PC-3 (cell line): ENCODE measurements at regions not wholly inside any gene's neighbourhood (a gene's known extent, or its start where the extent isn't known, plus 50 kb on each side); places are given as distances from the start of the nearest gene placed in this dataset.

Source experiments
- ATAC-seq: fragments of 200-7000 bp; cut with Tn5 transposase; 2 replicates; pipeline ENCODE4 v1.9.1; 2020; ENCODE audit warnings: mild to moderate bottlenecking, moderate library complexity
- BruUV-seq: library from RNA; stranded (reverse); fragments of 400-500 nt; replicated peaks from 2 replicates; lab custom pipeline; 2021; lab: Mats Ljungman, UMichigan
- CTCF ChIA-PET: fragments of 300-600 bp; sonication (Branson Sonifier 250); formaldehyde crosslinking; loops from one replicate; lab custom pipeline; 2022; ENCODE audit warnings: antibody characterized with exemption; lab: Charles Lee
- POLR2A ChIA-PET: fragments of 300-600 bp; sonication (Branson Sonifier 250); formaldehyde crosslinking; loops from one replicate; lab custom pipeline; 2022; ENCODE audit warnings: antibody characterized with exemption; ENCODE audit not compliant: unreplicated experiment; lab: Charles Lee
- DNase-seq: peaks from one replicate; pipeline ENCODE4 v3.0.0-alpha.2; 2015
- H2AFZ ChIP-seq: fragments of 300-600 bp; sonication (generic); 2 replicates; pipeline ENCODE4 v1.6.0; 2016; ENCODE audit warnings: antibody characterized with exemption, low read length
- H3F3A ChIP-seq: fragments of 300-600 bp; sonication (generic); one replicate; pipeline ENCODE4 v1.6.0; 2017; ENCODE audit warnings: antibody characterized with exemption, low read length, control low read depth, mild to moderate bottlenecking; ENCODE audit not compliant: unreplicated experiment
- H3K27ac ChIP-seq: fragments of 300-600 bp; sonication (generic); 2 replicates; pipeline ENCODE4 v1.5.1; 2016; ENCODE audit warnings: mild to moderate bottlenecking, low read length
- H3K27me3 ChIP-seq: fragments of 300-600 bp; sonication (generic); 2 replicates; pipeline ENCODE4 v1.6.1; 2016; ENCODE audit warnings: low read length, mixed read lengths
- H3K36me3 ChIP-seq: fragments of 300-600 bp; sonication (generic); 2 replicates; pipeline ENCODE4 v1.6.1; 2016; ENCODE audit warnings: low read depth, mixed run types, low read length, mixed read lengths
- H3K4me1 ChIP-seq: fragments of 300-600 bp; sonication (generic); 2 replicates; pipeline ENCODE4 v1.5.1; 2016; ENCODE audit warnings: low read length; ENCODE audit not compliant: insufficient read depth
- H3K4me2 ChIP-seq: fragments of 300-600 bp; sonication (generic); 2 replicates; pipeline ENCODE4 v1.6.0; 2016; ENCODE audit warnings: low read length
- H3K4me3 ChIP-seq: fragments of 300-600 bp; sonication (generic); 2 replicates; pipeline ENCODE4 v1.5.1; 2016; ENCODE audit warnings: mild to moderate bottlenecking, low read length, mixed read lengths
- H3K79me2 ChIP-seq: fragments of 300-600 bp; sonication (generic); 2 replicates; pipeline ENCODE4 v1.6.1; 2017; ENCODE audit warnings: low read length, mixed read lengths
- H3K9ac ChIP-seq: fragments of 300-600 bp; sonication (generic); 2 replicates; pipeline ENCODE4 v1.6.0; 2016; ENCODE audit warnings: mild to moderate bottlenecking, low read length
- H3K9me2 ChIP-seq: fragments of 300-600 bp; sonication (generic); replicated peaks from 2 replicates; pipeline ENCODE4 v1.6.1; 2016; ENCODE audit warnings: mixed run types, low read length, mixed read lengths
- H3K9me3 ChIP-seq: fragments of 300-600 bp; sonication (generic); 2 replicates; pipeline ENCODE4 v1.6.1; 2016; ENCODE audit warnings: low read length, mixed read lengths
- H4K20me1 ChIP-seq: fragments of 300-600 bp; sonication (generic); 2 replicates; pipeline ENCODE4 v1.6.1; 2016; ENCODE audit warnings: low read length, mixed read lengths
- EZH2 ChIP-seq: fragments of 300-600 bp; sonication (generic); IDR thresholded peaks from one replicate; pipeline ENCODE4 v1.6.1; 2017; ENCODE audit warnings: antibody characterized with exemption, mild to moderate bottlenecking, low read length; ENCODE audit not compliant: unreplicated experiment
- EZH2phosphoT487 ChIP-seq: fragments of 300-600 bp; sonication (generic); IDR thresholded peaks from 2 replicates; pipeline ENCODE4 v1.6.1; 2018; ENCODE audit warnings: mild to moderate bottlenecking, antibody characterized with exemption, low read length, borderline replicate concordance
- intact Hi-C: fragments of 100-400 bp; cut with micrococcal nuclease; formaldehyde crosslinking; loops from 2 replicates; pipeline ENCODE4 v1.9.0; 2023
- TF ChIP-seq, protein P1 (sequence below): fragments of 300-600 bp; sonication (generic); conservative IDR thresholded peaks from 2 replicates; pipeline ENCODE4 v1.5.1; 2017; ENCODE audit warnings: antibody characterized with exemption, low read depth, mild to moderate bottlenecking, low read length

DNA sequence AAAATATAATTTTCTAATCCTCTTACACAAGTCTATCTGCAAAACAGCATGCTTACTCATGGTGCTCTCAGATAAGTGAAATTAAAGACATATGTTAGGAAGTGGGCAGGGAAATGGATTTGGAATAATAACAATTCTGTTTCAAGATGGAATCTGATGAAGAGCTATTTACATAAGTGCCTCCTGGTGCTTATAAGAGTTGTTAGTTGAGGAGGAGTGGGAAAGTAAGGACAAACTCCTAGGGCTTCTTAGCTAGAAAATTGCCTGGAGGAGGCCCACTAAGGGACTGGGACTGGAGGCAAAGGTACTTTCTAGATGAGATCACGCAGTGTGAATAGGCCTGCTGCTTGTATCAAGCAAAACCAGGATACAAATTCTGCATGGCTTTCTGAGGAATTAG is 939.8 kb downstream of the GLUD2 start:
- TF ChIP-seq EZH2 (no peak), EZH2phosphoT487 (no peak)
- TF ChIP-seq, protein P1, sequence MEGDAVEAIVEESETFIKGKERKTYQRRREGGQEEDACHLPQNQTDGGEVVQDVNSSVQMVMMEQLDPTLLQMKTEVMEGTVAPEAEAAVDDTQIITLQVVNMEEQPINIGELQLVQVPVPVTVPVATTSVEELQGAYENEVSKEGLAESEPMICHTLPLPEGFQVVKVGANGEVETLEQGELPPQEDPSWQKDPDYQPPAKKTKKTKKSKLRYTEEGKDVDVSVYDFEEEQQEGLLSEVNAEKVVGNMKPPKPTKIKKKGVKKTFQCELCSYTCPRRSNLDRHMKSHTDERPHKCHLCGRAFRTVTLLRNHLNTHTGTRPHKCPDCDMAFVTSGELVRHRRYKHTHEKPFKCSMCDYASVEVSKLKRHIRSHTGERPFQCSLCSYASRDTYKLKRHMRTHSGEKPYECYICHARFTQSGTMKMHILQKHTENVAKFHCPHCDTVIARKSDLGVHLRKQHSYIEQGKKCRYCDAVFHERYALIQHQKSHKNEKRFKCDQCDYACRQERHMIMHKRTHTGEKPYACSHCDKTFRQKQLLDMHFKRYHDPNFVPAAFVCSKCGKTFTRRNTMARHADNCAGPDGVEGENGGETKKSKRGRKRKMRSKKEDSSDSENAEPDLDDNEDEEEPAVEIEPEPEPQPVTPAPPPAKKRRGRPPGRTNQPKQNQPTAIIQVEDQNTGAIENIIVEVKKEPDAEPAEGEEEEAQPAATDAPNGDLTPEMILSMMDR, result no peak
- CTCF ChIA-PET, result no interaction called here
- BruUV-seq, result no TSS peak
- intact Hi-C loops, result no loop called here
- Histone ChIP-seq H3K36me3 (no peaks in the 10 kb centered on the region), H3F3A (no peaks in the 10 kb centered on the region), H3K4me2 (no peak overlapping the region), H3K9me2 (no peaks in the 10 kb centered on the region), H3K27ac (no peak overlapping the region), H3K9me3 (no peaks in the 10 kb centered on the region), H3K4me1 (no peaks in the 10 kb centered on the region), H3K79me2 (no peaks in the 10 kb centered on the region), H3K27me3 (no peaks in the 10 kb centered on the region), H2AFZ (no peak overlapping the region), H3K9ac (no peak overlapping the region), H4K20me1 (no peaks in the 10 kb centered on the region), H3K4me3 (no peak overlapping the region)
- DNase-seq, result no peak
- no peak for ATAC-seq
- POLR2A ChIA-PET, result no interaction called here

DNA sequence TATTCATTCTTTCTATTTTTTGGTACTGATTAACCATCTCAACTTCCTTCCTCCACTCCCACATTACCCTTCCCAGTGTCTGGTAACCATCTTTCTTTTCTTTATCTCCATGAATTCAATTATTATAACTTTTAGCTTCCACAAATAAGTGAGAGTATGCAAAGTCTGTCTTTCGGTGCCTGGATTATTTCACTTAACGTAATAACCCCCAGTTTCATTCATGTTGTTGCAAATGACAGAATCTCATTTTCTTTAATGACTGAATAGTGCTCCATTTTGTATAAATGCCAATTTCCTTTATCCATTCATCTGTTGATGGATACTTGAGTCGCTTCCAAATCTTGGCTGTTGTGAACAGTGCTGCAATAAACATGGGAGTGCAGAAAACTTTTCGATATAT is 940.4 kb downstream of the GLUD2 start:
- Histone ChIP-seq H3K27me3 (no peaks in the 10 kb centered on the region), H2AFZ (no peak overlapping the region), H3K9me2 (no peaks in the 10 kb centered on the region), H3K9me3 (no peaks in the 10 kb centered on the region), H3K4me2 (no peak overlapping the region), H3K4me1 (no peaks in the 10 kb centered on the region), H3F3A (no peaks in the 10 kb centered on the region), H3K36me3 (no peaks in the 10 kb centered on the region), H3K9ac (no peak overlapping the region), H3K79me2 (no peaks in the 10 kb centered on the region), H4K20me1 (no peaks in the 10 kb centered on the region), H3K4me3 (no peak overlapping the region), H3K27ac (no peak overlapping the region)
- ChIA-PET CTCF (no interaction called here), POLR2A (no interaction called here)
- no TSS peak for BruUV-seq
- intact Hi-C loops, result no loop called here
- no peak for TF ChIP-seq EZH2phosphoT487
- TF ChIP-seq, protein P1, result no peak
- no peak for TF ChIP-seq EZH2
- no peak for ATAC-seq
- no peak for DNase-seq

DNA sequence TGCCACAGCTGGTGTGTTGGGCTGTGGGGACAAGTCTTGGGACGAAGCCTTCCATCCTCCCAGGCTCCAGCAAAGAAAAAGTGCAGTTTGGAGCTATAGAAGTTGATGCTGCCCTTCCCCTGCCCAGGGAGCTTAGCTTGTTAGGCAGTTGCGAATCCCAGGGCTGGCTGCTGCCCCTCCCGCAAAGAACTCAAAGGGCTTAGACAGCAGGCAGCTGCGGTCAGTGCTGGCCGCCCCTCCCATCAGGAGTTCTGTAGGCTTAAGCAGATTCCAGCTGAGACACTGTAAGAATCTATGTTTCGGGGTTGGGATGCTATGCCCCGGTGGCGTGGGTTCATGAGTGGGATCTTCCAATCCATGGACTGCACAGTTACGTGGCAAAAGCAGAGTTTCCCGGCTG is 956.7 kb downstream of the GLUD2 start:
- Histone ChIP-seq H3K9me3 (no peaks in the 10 kb centered on the region), H3K27me3 (no peaks in the 10 kb centered on the region), H3F3A (no peaks in the 10 kb centered on the region), H3K36me3 (no peaks in the 10 kb centered on the region), H3K9ac (no peak overlapping the region), H4K20me1 (no peaks in the 10 kb centered on the region), H3K4me3 (no peak overlapping the region), H3K79me2 (no peaks in the 10 kb centered on the region), H3K9me2 (no peaks in the 10 kb centered on the region), H3K27ac (no peak overlapping the region), H3K4me1 (no peaks in the 10 kb centered on the region), H3K4me2 (no peak overlapping the region), H2AFZ (no peak overlapping the region)
- no TSS peak for BruUV-seq
- ChIA-PET POLR2A (no interaction called here), CTCF (no interaction called here)
- TF ChIP-seq, protein P1, result no peak
- TF ChIP-seq EZH2, result no peak
- intact Hi-C loops, result no loop called here
- ATAC-seq, result no peak
- DNase-seq, result no peak
